Tibial nerve (tissue), 4 donors: ENCODE measurements at regions not wholly inside any gene's neighbourhood (a gene's known extent, or its start where the extent isn't known, plus 50 kb on each side); places are given as distances from the start of the nearest gene placed in this dataset.

Experiments
- DNase-seq, 2 donors: peaks; one replicate each; pipeline ENCODE4 v3.0.0-alpha.2; 2019; ENCODE audit warnings: low spot score in 2 of 2
- H3K27ac ChIP-seq, 4 donors: fragments of 200-600 bp; sonication (generic) in 3 of 4; one replicate each; pipeline ENCODE4 v1.5.1; 2017 to 2019; ENCODE audit warnings: mild to moderate bottlenecking in 1 of 4
- H3K27me3 ChIP-seq, 2 donors: fragments of 200-600 bp; sonication (generic) in 1 of 2; one replicate each; pipeline versions ENCODE4 v1.5.1 to v1.6.0; 2017 to 2019
- H3K36me3 ChIP-seq, 3 donors: fragments of 200-600 bp; sonication (generic); one replicate each; pipeline ENCODE4 v1.5.1; 2018 to 2019
- H3K4me1 ChIP-seq, 4 donors: fragments of 200-600 bp; sonication (generic) in 3 of 4; one replicate each; pipeline ENCODE4 v1.5.1; 2017 to 2019
- H3K4me3 ChIP-seq, 4 donors: fragments of 200-600 bp; sonication (generic) in 3 of 4; one replicate each; pipeline ENCODE4 v1.5.1; 2017 to 2019; ENCODE audit warnings: mild to moderate bottlenecking in 1 of 4, moderate library complexity in 1 of 4
- H3K9me3 ChIP-seq, 4 donors: fragments of 200-600 bp; sonication (generic) in 3 of 4; one replicate each; pipeline ENCODE4 v1.5.1; 2017 to 2019
- CTCF ChIP-seq, 5 experiments: fragments of 200-600 bp in 3 of 5; fragments of 450-650 bp in 2 of 5; sonication (generic) in 3 of 5; IDR thresholded peaks; one replicate each; pipeline ENCODE4 v1.5.1; 2016 to 2019; ENCODE audit warnings: antibody characterized with exemption in 5 of 5, mild to moderate bottlenecking in 3 of 5, moderate library complexity in 2 of 5
- EP300 ChIP-seq, 2 donors: sonication (generic); formaldehyde crosslinking; IDR thresholded peaks; one replicate each; pipeline ENCODE4 v1.6.1; 2017; ENCODE audit warnings: antibody characterized with exemption in 2 of 2, mild to moderate bottlenecking in 1 of 2
- POLR2A ChIP-seq, 2 donors: fragments of 450-650 bp; IDR thresholded peaks; one replicate each; pipeline ENCODE4 v1.6.1; 2017; ENCODE audit warnings: antibody characterized with exemption in 2 of 2, mild to moderate bottlenecking in 2 of 2, moderate library complexity in 2 of 2
- WGBS, 2 donors: methylation state at CpG; one replicate each; pipeline ENCODE4 v1.1.5; 2018; 5-methylcytosine and 5-hydroxymethylcytosine counted together

- Histone ChIP-seq H3K4me3 (peak overlapping the region in 3 of 4 donors; percentile 25 to 52 (median 48)), H3K36me3 (no peaks in the 10 kb centered on the region), H3K4me1 (peaks cover 0 to 21% (median 0%) of the 10 kb centered on the region in 4 donors), H3K27ac (peak overlapping the region in 3 of 4 donors; percentile 75 to 90 (median 82)), H3K27me3 (no peaks in the 10 kb centered on the region), H3K9me3 (no peaks in the 10 kb centered on the region)
- whole genome bisulfite sequencing, 2 donors = 60 to 62% methylated on average over 17 of the region's 17 CpGs
- TF ChIP-seq POLR2A (IDR thresholded peaks at IDR 0.05) (no peak), EP300 (IDR thresholded peaks at IDR 0.05) (no peak), CTCF (IDR thresholded peaks at IDR 0.05) (no peak)
- no peak for DNase-seq
These were observed 1319.1 kb downstream of the TMEM121 start for GRCh38 chr14:106845286-106846087.

GRCh38 chr14:106846218-106846617 is 1319.8 kb downstream of the TMEM121 start:
- no peaks in the 10 kb centered on the region for H3K9me3 ChIP-seq
- H3K4me1 ChIP-seq = peaks cover 0 to 21% (median 0%) of the 10 kb centered on the region in 4 donors
- peak; percentile 45 to 57 for TF ChIP-seq EP300 (IDR thresholded peaks at IDR 0.05)
- no peak for TF ChIP-seq POLR2A (IDR thresholded peaks at IDR 0.05)
- no peak for TF ChIP-seq CTCF (IDR thresholded peaks at IDR 0.05)
- H3K4me3 ChIP-seq = peak overlapping the region in 1 of 4 donors; percentile 52
- 54 to 63% methylated on average over 2 of the region's 2 CpGs for WGBS, 2 donors
- H3K27ac ChIP-seq = peak overlapping the region in 3 of 4 donors; percentile 75 to 90 (median 82)
- DNase-seq = no peak
- no peaks in the 10 kb centered on the region for H3K36me3 ChIP-seq
- H3K27me3 ChIP-seq = no peaks in the 10 kb centered on the region

GRCh38 chr14:106848330-106849121 is 1322.1 kb downstream of the TMEM121 start:
- H3K27me3 ChIP-seq = no peaks in the 10 kb centered on the region
- no peak for DNase-seq

GRCh38 chr14:106850913-106851825 is 1324.8 kb downstream of the TMEM121 start:
- TF ChIP-seq CTCF (IDR thresholded peaks at IDR 0.05) (no peak), EP300 (IDR thresholded peaks at IDR 0.05) (no peak), POLR2A (IDR thresholded peaks at IDR 0.05) (no peak)
- no peaks in the 10 kb centered on the region for H3K9me3 ChIP-seq
- DNase-seq = no peak
- 77 to 81% methylated on average over 15 to 20 of the region's 20 CpGs for WGBS, 2 donors
- no peaks in the 10 kb centered on the region for H3K4me1 ChIP-seq
- H3K4me3 ChIP-seq = peak overlapping the region in 1 of 4 donors; percentile 23
- H3K27ac ChIP-seq = no peak overlapping the region
- no peaks in the 10 kb centered on the region for H3K27me3 ChIP-seq
- no peaks in the 10 kb centered on the region for H3K36me3 ChIP-seq

More at GRCh38 chr14:106848330-106849121, 1322.1 kb downstream of the TMEM121 start:
- H3K4me3 ChIP-seq = no peak overlapping the region
- 74 to 75% methylated on average over 3 of the region's 3 CpGs for WGBS, 2 donors
- no peaks in the 10 kb centered on the region for H3K9me3 ChIP-seq
- H3K27ac ChIP-seq = no peak overlapping the region
- no peaks in the 10 kb centered on the region for H3K36me3 ChIP-seq
- TF ChIP-seq EP300 (IDR thresholded peaks at IDR 0.05) (no peak), CTCF (IDR thresholded peaks at IDR 0.05) (peak in 1 of 5 experiments; percentile 4)
- peaks cover 0 to 18% (median 0%) of the 10 kb centered on the region in 4 donors for H3K4me1 ChIP-seq
